HL-60 (cell line): ENCODE measurements at regions not wholly inside any gene's neighbourhood (a gene's known extent, or its start where the extent isn't known, plus 50 kb on each side); places are given as distances from the start of the nearest gene placed in this dataset.
"Not testable (repeated sequence)": the region's sequence is repeated elsewhere in the genome, so short reads cannot be mapped to it uniquely, and the experiment has no call there.

Source experiments
- DNase-seq, 2 experiments: peaks; one replicate each; pipeline ENCODE4 v3.0.0-alpha.2; 2010 to 2020; ENCODE audit warnings: low read depth in 1 of 2, low spot score in 1 of 2
- H3K27ac ChIP-seq: fragments of 250-450 bp; sonication (Bioruptor Pico); replicated peaks from 2 replicates; pipeline ENCODE4 v1.5.1; 2020; ENCODE audit warnings: mild to moderate bottlenecking, moderate library complexity
- H3K27me3 ChIP-seq: fragments of 250-450 bp; sonication (Bioruptor Pico); 2 replicates; pipeline ENCODE4 v1.5.1; 2021; ENCODE audit warnings: mild to moderate bottlenecking, moderate library complexity; ENCODE audit not compliant: insufficient read depth, poor library complexity, severe bottlenecking
- H3K4me3 ChIP-seq: replicated peaks from 2 replicates; pipeline ENCODE4 v1.5.1; 2011; ENCODE audit warnings: mild to moderate bottlenecking, control low read depth, low read length; ENCODE audit not compliant: insufficient read depth
- GABPA ChIP-seq: IDR thresholded peaks from 2 replicates; pipeline ENCODE4 v1.6.1; 2012; ENCODE audit warnings: low read depth
- POLR2AphosphoS5 ChIP-seq: IDR thresholded peaks from 2 replicates; pipeline ENCODE4 v1.6.1; 2012; ENCODE audit warnings: low read depth
- SPI1 ChIP-seq: IDR thresholded peaks from 2 replicates; pipeline ENCODE4 v1.6.1; 2012; ENCODE audit warnings: low read depth, mild to moderate bottlenecking, borderline replicate concordance
- TF ChIP-seq, protein P1 (sequence below): IDR thresholded peaks from one replicate; pipeline ENCODE4 v1.5.1; 2011; ENCODE audit warnings: low read length, control low read depth, inconsistent platforms; ENCODE audit not compliant: insufficient read depth
- TF ChIP-seq, protein P2 (sequence below): IDR thresholded peaks from 2 replicates; pipeline ENCODE4 v1.6.1; 2012; ENCODE audit warnings: low read depth; ENCODE audit not compliant: insufficient replicate concordance

DNA sequence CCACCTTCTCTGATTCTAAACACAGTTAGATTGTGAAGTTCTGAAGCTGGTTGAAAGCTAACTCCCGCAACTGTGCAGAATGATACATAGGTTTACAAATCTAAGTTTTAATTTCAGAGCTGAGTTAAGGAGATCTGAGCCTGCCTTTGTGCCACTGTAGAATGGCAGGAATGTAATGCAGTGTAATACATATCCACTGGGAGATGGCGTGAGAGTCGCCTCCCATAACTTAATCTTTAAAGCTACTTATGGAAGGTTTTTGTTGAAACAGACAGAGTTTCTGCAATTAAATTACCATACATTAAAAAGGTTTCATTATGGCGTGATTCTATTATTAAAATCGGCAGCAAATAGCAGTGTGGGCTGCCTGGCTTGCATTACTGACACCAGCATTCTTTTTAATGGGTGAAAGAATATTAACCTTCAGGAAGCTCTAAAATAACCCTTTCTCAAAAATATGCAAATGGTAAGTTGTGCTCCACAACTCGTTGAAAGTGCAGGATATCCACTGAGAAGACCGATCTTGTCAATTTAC, 257.4 kb downstream of the OLFM4 start:
- Histone ChIP-seq H3K4me3 (no peak overlapping the region), H3K27ac (no peak overlapping the region), H3K27me3 (peaks cover 2% of the 10 kb centered on the region)
- TF ChIP-seq GABPA (no peak), SPI1 (no peak), POLR2AphosphoS5 (no peak)
- TF ChIP-seq, protein P1, sequence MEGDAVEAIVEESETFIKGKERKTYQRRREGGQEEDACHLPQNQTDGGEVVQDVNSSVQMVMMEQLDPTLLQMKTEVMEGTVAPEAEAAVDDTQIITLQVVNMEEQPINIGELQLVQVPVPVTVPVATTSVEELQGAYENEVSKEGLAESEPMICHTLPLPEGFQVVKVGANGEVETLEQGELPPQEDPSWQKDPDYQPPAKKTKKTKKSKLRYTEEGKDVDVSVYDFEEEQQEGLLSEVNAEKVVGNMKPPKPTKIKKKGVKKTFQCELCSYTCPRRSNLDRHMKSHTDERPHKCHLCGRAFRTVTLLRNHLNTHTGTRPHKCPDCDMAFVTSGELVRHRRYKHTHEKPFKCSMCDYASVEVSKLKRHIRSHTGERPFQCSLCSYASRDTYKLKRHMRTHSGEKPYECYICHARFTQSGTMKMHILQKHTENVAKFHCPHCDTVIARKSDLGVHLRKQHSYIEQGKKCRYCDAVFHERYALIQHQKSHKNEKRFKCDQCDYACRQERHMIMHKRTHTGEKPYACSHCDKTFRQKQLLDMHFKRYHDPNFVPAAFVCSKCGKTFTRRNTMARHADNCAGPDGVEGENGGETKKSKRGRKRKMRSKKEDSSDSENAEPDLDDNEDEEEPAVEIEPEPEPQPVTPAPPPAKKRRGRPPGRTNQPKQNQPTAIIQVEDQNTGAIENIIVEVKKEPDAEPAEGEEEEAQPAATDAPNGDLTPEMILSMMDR: no peak
- no peak for DNase-seq

DNA sequence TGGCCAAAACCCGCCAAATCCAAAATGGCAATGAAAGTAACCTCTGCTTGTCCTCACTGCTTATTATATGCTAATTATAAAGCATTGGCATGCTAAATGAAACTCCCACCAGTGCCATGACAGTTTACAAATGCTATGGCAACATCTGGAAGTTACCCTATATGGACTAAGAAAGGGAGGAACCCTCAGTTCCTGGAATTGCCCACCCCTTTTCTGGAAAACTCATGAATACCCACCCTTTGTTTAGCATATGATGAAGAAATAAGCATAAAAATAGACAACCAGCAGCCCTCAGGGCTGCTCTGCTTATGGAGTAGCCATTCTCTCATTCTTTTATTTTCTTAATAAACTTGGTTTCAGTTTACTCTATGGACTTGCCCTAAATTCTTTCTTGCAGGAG, 269.8 kb downstream of the OLFM4 start:
- TF ChIP-seq, protein P2, sequence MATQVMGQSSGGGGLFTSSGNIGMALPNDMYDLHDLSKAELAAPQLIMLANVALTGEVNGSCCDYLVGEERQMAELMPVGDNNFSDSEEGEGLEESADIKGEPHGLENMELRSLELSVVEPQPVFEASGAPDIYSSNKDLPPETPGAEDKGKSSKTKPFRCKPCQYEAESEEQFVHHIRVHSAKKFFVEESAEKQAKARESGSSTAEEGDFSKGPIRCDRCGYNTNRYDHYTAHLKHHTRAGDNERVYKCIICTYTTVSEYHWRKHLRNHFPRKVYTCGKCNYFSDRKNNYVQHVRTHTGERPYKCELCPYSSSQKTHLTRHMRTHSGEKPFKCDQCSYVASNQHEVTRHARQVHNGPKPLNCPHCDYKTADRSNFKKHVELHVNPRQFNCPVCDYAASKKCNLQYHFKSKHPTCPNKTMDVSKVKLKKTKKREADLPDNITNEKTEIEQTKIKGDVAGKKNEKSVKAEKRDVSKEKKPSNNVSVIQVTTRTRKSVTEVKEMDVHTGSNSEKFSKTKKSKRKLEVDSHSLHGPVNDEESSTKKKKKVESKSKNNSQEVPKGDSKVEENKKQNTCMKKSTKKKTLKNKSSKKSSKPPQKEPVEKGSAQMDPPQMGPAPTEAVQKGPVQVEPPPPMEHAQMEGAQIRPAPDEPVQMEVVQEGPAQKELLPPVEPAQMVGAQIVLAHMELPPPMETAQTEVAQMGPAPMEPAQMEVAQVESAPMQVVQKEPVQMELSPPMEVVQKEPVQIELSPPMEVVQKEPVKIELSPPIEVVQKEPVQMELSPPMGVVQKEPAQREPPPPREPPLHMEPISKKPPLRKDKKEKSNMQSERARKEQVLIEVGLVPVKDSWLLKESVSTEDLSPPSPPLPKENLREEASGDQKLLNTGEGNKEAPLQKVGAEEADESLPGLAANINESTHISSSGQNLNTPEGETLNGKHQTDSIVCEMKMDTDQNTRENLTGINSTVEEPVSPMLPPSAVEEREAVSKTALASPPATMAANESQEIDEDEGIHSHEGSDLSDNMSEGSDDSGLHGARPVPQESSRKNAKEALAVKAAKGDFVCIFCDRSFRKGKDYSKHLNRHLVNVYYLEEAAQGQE: no peak
- TF ChIP-seq GABPA (no peak), POLR2AphosphoS5 (no peak), SPI1 (no peak)
- TF ChIP-seq, protein P1: no peak

DNA sequence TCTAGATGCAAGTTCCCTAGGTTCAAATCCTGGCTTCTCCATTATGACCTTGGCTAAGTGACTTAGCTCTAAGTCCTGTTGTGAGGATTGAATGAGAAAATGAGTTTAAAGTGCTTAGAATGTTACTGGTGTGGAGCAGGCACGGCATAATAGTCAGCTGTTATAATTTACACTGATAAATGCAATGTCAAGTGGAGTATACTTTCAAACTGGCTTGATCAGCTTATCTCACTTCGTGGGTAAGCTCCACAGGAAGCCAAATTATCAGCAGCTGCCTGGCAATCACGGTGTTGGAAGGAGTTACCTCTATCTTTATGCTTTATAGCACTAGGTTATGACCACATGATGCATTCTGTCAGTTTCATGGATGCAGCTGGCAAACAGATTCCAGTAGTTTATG, 272.8 kb downstream of the OLFM4 start:
- no peak overlapping the region for H3K4me3 ChIP-seq
- no peaks in the 10 kb centered on the region for H3K27me3 ChIP-seq
- DNase-seq: no peak
- H3K27ac ChIP-seq: no peak overlapping the region
- TF ChIP-seq GABPA: no peak
- TF ChIP-seq, protein P1: no peak
- TF ChIP-seq POLR2AphosphoS5: no peak
- TF ChIP-seq, protein P2: no peak
- no peak for TF ChIP-seq SPI1

More for the DNA sequence above, 269.8 kb downstream of the OLFM4 start:
- H3K4me3 ChIP-seq: no peak overlapping the region
- DNase-seq: no peak
- H3K27ac ChIP-seq: no peak overlapping the region
- H3K27me3 ChIP-seq: no peaks in the 10 kb centered on the region

DNA sequence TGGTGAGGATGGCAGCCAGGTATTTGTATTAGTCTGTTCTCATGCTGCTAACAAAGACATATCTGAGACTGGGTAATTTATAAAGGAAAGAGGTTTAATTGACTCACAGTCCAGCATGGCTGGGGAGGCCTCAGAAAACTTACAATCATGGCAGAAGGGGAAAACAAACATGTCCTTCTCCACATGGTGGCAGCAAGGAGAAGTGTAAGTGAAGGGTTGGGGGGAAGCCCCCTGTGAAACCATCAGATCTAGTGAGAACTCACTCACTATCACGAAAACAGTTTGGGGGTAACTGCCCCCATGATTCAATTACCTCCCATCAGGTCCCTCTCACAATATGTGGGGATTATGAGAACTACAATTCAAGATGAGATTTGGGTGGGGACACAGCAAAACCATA, 276.8 kb downstream of the OLFM4 start:
- not testable (repeated sequence) for H3K27ac ChIP-seq, DNase-seq, H3K27me3 ChIP-seq, H3K4me3 ChIP-seq
